Gastrocnemius medialis (tissue), 4 donors: ENCODE measurements at regions not wholly inside any gene's neighbourhood (a gene's known extent, or its start where the extent isn't known, plus 50 kb on each side); places are given as distances from the start of the nearest gene placed in this dataset.
"Not testable (repeated sequence)": the region's sequence is repeated elsewhere in the genome, so short reads cannot be mapped to it uniquely, and the experiment has no call there.

Experiments
- ATAC-seq, 2 donors: fragments of 150-250 bp; one replicate each; pipeline ENCODE4 v1.9.1; 2016
- DNase-seq, 2 donors: peaks; one replicate each; pipeline ENCODE4 v3.0.0-alpha.2; 2019
- H3K27ac ChIP-seq, 4 donors: fragments of 200-600 bp; sonication (generic); 1 replicate in 1 of 4; 2 replicates in 3 of 4; pipeline ENCODE4 v1.5.1; 2016 to 2018; ENCODE audit warnings: mild to moderate bottlenecking in 2 of 4, moderate library complexity in 1 of 4
- H3K27me3 ChIP-seq, 3 donors: fragments of 200-600 bp; sonication (generic) in 2 of 3; 1 replicate in 1 of 3; 2 replicates in 2 of 3; pipeline versions ENCODE4 v1.5.1 to v1.6.0; 2016 to 2019; ENCODE audit warnings: mild to moderate bottlenecking in 1 of 3, moderate library complexity in 1 of 3
- H3K36me3 ChIP-seq, 2 donors: fragments of 200-600 bp; sonication (generic) in 1 of 2; one replicate each; pipeline ENCODE4 v1.5.1; 2017 to 2018
- H3K4me1 ChIP-seq, 2 donors: fragments of 200-600 bp; sonication (generic) in 1 of 2; one replicate each; pipeline ENCODE4 v1.5.1; 2016 to 2017; ENCODE audit warnings: mild to moderate bottlenecking in 2 of 2
- H3K4me3 ChIP-seq, 4 donors: fragments of 200-600 bp; sonication (generic) in 3 of 4; 1 replicate in 1 of 4; 2 replicates in 3 of 4; pipeline ENCODE4 v1.5.1; 2016 to 2019; ENCODE audit warnings: mild to moderate bottlenecking in 2 of 4
- H3K9me3 ChIP-seq, 3 donors: fragments of 200-600 bp; sonication (generic) in 2 of 3; 1 replicate in 1 of 3; 2 replicates in 2 of 3; pipeline ENCODE4 v1.5.1; 2016 to 2019
- POLR2A ChIP-seq, 2 donors: fragments of 450-650 bp; IDR thresholded peaks; one replicate each; pipeline ENCODE4 v1.6.1; 2017; ENCODE audit warnings: antibody characterized with exemption in 2 of 2, mild to moderate bottlenecking in 2 of 2, moderate library complexity in 2 of 2
- in situ Hi-C, 4 donors: fragments of 200-750 bp; cut with MboI; loops; one replicate each; pipeline versions ENCODE4 v1.15.0 to v1.8.0; 2017; ENCODE audit warnings: low sequenced_read_pairs in 4 of 4
- intact Hi-C: fragments of 100-400 bp; cut with DNase I; formaldehyde crosslinking; loops from one replicate; pipeline ENCODE4 v1.15.1; 2023; ENCODE audit warnings: low total_unique reads
- TF ChIP-seq, protein P1 (sequence below), 5 experiments: fragments of 450-650 bp in 3 of 5; fragments of 200-600 bp in 2 of 5; sonication (generic) in 2 of 5; IDR thresholded peaks in 4 of 5; conservative IDR thresholded peaks in 1 of 5; 1 replicate in 4 of 5; 2 replicates in 1 of 5; pipeline ENCODE4 v1.5.1; 2016 to 2019; ENCODE audit warnings: antibody characterized with exemption in 5 of 5, mild to moderate bottlenecking in 3 of 5, moderate library complexity in 3 of 5

DNA sequence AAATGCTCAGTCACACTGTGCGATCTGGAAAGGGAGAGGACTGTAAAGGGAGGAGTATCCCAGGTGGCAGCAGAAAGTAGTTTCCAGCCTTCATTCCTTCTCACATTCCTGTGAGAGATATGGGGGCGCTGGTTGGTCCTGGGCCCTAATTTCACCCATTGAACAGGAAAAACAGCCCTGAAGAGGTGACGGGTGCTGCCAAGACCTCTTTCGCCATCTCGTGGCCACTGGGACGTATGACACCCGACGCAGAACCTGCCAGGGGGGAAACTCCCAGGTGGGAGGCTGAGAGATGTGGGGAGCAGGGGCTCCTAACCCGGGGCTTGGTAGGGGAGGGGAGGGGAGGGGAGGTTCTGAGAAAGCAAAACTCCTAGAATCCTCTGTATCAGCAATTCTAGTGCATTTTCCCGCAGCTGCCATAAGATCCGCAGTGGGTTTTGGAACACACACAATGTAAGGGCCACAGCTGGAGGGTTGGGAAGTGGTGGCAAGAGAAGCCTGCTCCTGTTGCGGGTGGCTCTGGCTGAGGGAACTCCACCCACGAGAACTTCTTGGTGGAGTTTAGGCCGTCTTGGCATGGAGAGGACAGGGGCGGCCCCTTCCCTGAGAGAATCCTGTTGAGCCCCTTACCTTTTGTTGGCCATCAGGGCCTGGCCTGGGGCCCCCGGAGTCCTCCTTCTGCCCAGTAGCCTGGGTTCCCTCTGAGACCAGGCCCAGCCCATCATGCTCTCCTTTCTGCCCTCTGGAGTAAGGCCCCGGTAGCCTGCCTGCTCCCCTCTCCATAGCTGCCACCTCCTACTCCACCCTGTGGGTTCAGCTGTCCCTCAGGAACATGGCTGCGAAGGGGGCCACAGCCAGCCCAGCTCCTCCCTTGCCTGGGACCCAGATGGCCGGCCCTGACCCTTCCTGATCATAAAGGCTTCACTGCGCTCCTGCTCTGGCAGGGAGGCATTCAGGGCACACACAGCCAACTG lies 134.1 kb downstream of the OR13H1 start:
- H3K9me3 ChIP-seq = no peaks in the 10 kb centered on the region
- no peak for ATAC-seq
- TF ChIP-seq POLR2A (IDR thresholded peaks at IDR 0.05) = no peak
- TF ChIP-seq, protein P1, sequence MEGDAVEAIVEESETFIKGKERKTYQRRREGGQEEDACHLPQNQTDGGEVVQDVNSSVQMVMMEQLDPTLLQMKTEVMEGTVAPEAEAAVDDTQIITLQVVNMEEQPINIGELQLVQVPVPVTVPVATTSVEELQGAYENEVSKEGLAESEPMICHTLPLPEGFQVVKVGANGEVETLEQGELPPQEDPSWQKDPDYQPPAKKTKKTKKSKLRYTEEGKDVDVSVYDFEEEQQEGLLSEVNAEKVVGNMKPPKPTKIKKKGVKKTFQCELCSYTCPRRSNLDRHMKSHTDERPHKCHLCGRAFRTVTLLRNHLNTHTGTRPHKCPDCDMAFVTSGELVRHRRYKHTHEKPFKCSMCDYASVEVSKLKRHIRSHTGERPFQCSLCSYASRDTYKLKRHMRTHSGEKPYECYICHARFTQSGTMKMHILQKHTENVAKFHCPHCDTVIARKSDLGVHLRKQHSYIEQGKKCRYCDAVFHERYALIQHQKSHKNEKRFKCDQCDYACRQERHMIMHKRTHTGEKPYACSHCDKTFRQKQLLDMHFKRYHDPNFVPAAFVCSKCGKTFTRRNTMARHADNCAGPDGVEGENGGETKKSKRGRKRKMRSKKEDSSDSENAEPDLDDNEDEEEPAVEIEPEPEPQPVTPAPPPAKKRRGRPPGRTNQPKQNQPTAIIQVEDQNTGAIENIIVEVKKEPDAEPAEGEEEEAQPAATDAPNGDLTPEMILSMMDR (IDR thresholded peaks at IDR 0.05 in 4 of 5, conservative IDR thresholded peaks at IDR 0.05 in 1 of 5) = peak in 4 of 5 experiments; percentile 21 to 69 (median 37)

DNA sequence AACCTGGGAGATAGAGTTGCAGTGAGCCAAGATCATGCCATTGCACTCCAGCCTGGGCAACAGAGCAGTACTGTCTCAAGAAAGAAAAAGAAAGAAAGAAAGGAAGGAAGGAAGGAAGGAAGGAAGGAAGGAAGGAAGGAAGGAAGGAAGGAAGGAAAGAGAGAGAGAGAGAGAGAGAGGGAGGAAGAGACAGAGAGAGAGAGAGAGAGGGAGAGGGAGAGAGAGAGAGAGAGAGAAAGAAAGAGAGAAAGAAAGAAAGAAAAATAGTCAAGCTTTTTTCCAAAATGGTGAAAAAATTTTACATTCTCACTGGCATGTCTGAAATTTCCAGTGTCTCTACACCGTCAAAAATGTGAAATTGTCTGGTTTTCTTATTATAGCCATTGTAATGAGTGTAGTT lies 138.9 kb downstream of the OR13H1 start:
- H3K27ac ChIP-seq, in situ Hi-C loops, H3K4me3 ChIP-seq, DNase-seq, intact Hi-C loops, H3K4me1 ChIP-seq, ATAC-seq, H3K27me3 ChIP-seq, H3K9me3 ChIP-seq, H3K36me3 ChIP-seq: not testable (repeated sequence)

More for the DNA sequence above, 134.1 kb downstream of the OR13H1 start:
- Histone ChIP-seq H3K27me3 (no peaks in the 10 kb centered on the region), H3K4me3 (no peak overlapping the region), H3K4me1 (no peaks in the 10 kb centered on the region), H3K36me3 (no peaks in the 10 kb centered on the region), H3K27ac (no peak overlapping the region)
- no peak for DNase-seq
- in situ Hi-C loops (no loop called here), intact Hi-C loops (loop anchor here (5.0 kb wide), 1 partner anchor 701 kb away; no protein-coding TSS in a partner anchor)

DNA sequence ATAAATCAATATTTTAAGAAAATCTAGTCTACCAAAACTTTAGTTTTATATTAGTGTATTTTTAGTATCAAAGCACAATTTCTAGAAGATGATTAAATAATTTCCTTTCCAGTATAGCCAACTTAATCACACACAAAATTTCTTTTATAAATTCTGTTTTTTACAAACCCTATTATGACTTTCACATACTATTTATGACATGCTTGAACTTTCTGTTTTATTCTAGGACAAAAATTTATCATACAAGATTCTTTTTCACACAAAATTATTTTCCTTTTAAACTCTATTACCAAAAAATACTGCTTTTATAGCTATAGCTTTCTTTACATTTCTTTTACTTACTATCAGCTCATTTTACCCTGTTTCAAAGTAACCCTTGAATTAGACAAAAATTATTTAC lies 149.5 kb downstream of the OR13H1 start:
- ATAC-seq (no peak), DNase-seq (no peak)
- H3K36me3 ChIP-seq = no peaks in the 10 kb centered on the region
- H3K9me3 ChIP-seq = no peaks in the 10 kb centered on the region
- in situ Hi-C loops (no loop called here), intact Hi-C loops (no loop called here)
- no peak overlapping the region for H3K4me3 ChIP-seq
- no peak overlapping the region for H3K27ac ChIP-seq
- H3K4me1 ChIP-seq = no peaks in the 10 kb centered on the region
- TF ChIP-seq POLR2A (IDR thresholded peaks at IDR 0.05) = no peak
- TF ChIP-seq, protein P1 (IDR thresholded peaks at IDR 0.05 in 4 of 5, conservative IDR thresholded peaks at IDR 0.05 in 1 of 5) = no peak
- peaks cover 0 to 3% (median 0%) of the 10 kb centered on the region in 3 donors for H3K27me3 ChIP-seq

DNA sequence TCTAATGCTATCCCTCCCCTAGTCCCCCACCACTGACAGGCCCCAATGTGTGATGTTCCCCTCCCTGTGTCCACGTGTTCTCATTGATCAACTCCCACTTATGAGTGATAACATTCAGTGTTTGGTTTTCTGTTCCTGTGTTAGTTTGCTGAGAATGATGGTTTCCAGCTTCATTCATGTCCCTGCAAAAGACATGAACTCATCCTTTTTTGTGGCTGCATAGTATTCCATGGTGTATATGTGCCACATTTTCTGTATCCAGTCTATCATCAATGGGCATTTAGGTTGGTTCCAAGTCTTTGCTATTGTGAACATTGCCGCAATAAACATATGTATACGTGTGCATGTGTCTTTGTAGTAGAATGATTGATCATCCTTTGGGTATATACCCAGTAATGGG lies 153.1 kb downstream of the OR13H1 start:
- H3K36me3 ChIP-seq, H3K4me1 ChIP-seq, intact Hi-C loops, in situ Hi-C loops, H3K27me3 ChIP-seq, H3K9me3 ChIP-seq, ATAC-seq, DNase-seq, H3K27ac ChIP-seq, H3K4me3 ChIP-seq: not testable (repeated sequence)

DNA sequence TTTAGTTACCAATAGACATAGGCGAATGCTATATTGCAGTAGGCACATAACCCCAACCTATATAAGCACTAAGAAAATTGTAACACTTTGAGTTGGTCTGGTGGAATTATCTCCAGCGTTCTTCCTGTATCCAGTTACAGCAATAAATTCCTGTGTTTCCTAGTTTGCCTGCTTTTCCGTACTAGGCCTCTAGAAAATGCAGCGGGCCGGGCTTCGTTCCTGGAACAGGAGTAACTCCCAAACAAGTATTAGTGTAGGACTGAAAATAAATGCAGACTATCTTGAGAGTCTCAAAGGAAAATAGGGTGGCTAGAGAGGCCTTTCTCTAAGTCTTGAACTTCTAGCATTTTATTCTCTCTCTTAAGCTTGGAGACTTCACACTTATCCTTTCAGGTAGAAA lies 159.8 kb downstream of the OR13H1 start:
- Histone ChIP-seq H3K4me3 (peak overlapping the region in 2 of 4 donors; percentile 54 to 66), H3K36me3 (no peaks in the 10 kb centered on the region), H3K9me3 (no peaks in the 10 kb centered on the region), H3K4me1 (no peaks in the 10 kb centered on the region), H3K27me3 (no peaks in the 10 kb centered on the region), H3K27ac (peak overlapping the region in 2 of 4 donors; percentile 49 to 69)
- in situ Hi-C loops (no loop called here), intact Hi-C loops (loop anchor here (1.0 to 2.0 kb wide), 3 partner anchors 38 to 89 kb away; no protein-coding TSS in a partner anchor)
- no peak for ATAC-seq
- TF ChIP-seq, protein P1 (IDR thresholded peaks at IDR 0.05 in 4 of 5, conservative IDR thresholded peaks at IDR 0.05 in 1 of 5) = no peak
- no peak for TF ChIP-seq POLR2A (IDR thresholded peaks at IDR 0.05)
- no peak for DNase-seq
